A549 (cell line): ENCODE measurements at regions not wholly inside any gene's neighbourhood (a gene's known extent, or its start where the extent isn't known, plus 50 kb on each side); places are given as distances from the start of the nearest gene placed in this dataset.

Source experiments
- CBX8 ChIP-seq: fragments of 200-600 bp; sonication (generic); IDR thresholded peaks from 2 replicates; pipeline ENCODE4 v1.6.1; 2016
- CHD4 ChIP-seq: fragments of 200-600 bp; sonication (generic); IDR thresholded peaks from 2 replicates; pipeline ENCODE4 v1.6.1; 2016; ENCODE audit warnings: antibody characterized with exemption, mild to moderate bottlenecking, borderline replicate concordance
- HDAC2 ChIP-seq: fragments of 200-600 bp; sonication (generic); IDR thresholded peaks from 2 replicates; pipeline ENCODE4 v1.6.1; 2016
- MAZ ChIP-seq: fragments of 150-350 bp; IDR thresholded peaks from 2 replicates; pipeline ENCODE4 v1.6.1; 2014; ENCODE audit warnings: antibody characterized with exemption, low read depth, low read length, borderline replicate concordance
- MYC ChIP-seq: IDR thresholded peaks from 2 replicates; pipeline ENCODE4 v1.6.1; 2012; ENCODE audit warnings: mild to moderate bottlenecking, inconsistent platforms, low read length, improper control_type of control experiment, borderline replicate concordance
- POLR2A ChIP-seq: IDR thresholded peaks from 2 replicates; pipeline ENCODE4 v1.6.1; 2012; ENCODE audit warnings: mild to moderate bottlenecking, low read length
- RARB ChIP-seq: fragments of 250-450 bp; sonication (Bioruptor Pico); IDR thresholded peaks from 2 replicates; pipeline ENCODE4 v1.8.0; 2021; ENCODE audit warnings: mild to moderate bottlenecking, moderate library complexity
- REST ChIP-seq: fragments of 200-600 bp; sonication (generic); IDR thresholded peaks from 2 replicates; pipeline ENCODE4 v1.6.1; 2016; ENCODE audit warnings: antibody characterized with exemption, mild to moderate bottlenecking, moderate library complexity
- RNF2 ChIP-seq: fragments of 200-600 bp; sonication (generic); IDR thresholded peaks from 2 replicates; pipeline ENCODE4 v1.6.1; 2016; ENCODE audit warnings: low read depth, mild to moderate bottlenecking, antibody characterized with exemption, moderate library complexity, borderline replicate concordance
- TF ChIP-seq, protein P1 (sequence below): fragments of 250-450 bp; sonication (Bioruptor Pico); IDR thresholded peaks from 2 replicates; pipeline ENCODE4 v1.5.0; 2021; ENCODE audit warnings: mild to moderate bottlenecking, moderate library complexity, borderline replicate concordance
- TF ChIP-seq, protein P2 (sequence below): fragments of >200 bp; sonication (Bioruptor Twin); formaldehyde crosslinking; IDR thresholded peaks from 3 replicates; pipeline ENCODE4 v1.5.1; 2016

DNA sequence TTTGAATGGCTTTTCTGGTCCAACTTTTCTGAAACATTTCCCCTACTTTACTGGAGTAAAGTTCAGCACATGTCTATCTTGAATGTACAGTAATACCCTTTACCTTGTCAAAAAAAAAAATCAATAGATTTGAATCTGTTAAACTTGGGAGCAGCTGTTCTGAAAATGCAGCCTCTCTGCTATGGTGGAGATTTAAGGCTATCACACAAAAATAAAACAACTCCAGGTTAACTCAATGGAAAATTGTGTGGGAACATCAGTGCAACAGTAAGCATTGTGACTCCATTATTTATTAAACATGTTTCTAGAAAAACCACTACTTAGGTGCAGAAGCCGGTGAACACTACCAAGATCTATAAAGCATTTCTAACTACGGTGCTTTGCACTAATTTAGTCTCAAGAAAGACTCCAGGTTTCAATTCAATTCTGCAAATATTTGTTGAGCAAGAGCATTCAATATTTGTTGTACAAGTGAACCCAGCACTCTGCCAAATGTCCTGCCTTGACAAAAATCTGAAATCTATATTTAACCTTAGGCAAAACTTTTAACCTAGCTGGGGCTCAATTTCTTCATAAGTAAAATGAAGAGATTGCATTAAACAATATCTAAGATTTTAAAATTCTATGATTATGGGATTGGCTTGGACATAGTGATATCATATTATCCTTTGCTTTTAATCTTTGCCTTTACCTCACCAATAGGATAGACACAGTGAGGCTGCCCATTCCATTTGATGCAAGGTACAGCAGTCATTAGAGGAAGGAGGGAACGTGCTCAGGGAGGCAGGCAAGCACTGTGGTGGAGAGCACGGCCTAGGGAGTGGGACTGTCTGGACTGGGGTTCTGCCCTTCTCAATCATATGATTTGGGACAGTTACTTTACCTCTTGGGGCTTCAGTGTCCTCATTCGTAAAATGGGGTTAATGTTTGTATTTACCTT is 155.2 kb downstream of the KITLG start:
- TF ChIP-seq HDAC2: no peak
- TF ChIP-seq CHD4: no peak
- TF ChIP-seq, protein P1, sequence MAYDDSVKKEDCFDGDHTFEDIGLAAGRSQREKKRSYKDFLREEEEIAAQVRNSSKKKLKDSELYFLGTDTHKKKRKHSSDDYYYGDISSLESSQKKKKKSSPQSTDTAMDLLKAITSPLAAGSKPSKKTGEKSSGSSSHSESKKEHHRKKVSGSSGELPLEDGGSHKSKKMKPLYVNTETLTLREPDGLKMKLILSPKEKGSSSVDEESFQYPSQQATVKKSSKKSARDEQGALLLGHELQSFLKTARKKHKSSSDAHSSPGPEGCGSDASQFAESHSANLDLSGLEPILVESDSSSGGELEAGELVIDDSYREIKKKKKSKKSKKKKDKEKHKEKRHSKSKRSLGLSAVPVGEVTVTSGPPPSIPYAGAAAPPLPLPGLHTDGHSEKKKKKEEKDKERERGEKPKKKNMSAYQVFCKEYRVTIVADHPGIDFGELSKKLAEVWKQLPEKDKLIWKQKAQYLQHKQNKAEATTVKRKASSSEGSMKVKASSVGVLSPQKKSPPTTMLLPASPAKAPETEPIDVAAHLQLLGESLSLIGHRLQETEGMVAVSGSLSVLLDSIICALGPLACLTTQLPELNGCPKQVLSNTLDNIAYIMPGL: no peak
- TF ChIP-seq, protein P2, sequence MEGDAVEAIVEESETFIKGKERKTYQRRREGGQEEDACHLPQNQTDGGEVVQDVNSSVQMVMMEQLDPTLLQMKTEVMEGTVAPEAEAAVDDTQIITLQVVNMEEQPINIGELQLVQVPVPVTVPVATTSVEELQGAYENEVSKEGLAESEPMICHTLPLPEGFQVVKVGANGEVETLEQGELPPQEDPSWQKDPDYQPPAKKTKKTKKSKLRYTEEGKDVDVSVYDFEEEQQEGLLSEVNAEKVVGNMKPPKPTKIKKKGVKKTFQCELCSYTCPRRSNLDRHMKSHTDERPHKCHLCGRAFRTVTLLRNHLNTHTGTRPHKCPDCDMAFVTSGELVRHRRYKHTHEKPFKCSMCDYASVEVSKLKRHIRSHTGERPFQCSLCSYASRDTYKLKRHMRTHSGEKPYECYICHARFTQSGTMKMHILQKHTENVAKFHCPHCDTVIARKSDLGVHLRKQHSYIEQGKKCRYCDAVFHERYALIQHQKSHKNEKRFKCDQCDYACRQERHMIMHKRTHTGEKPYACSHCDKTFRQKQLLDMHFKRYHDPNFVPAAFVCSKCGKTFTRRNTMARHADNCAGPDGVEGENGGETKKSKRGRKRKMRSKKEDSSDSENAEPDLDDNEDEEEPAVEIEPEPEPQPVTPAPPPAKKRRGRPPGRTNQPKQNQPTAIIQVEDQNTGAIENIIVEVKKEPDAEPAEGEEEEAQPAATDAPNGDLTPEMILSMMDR: no peak
- no peak for TF ChIP-seq MAZ
- TF ChIP-seq RNF2: no peak
- TF ChIP-seq MYC: no peak
- no peak for TF ChIP-seq CBX8
- no peak for TF ChIP-seq RARB
- TF ChIP-seq REST: no peak
- TF ChIP-seq POLR2A: no peak
